K562 (cell line): ENCODE measurements at regions not wholly inside any gene's neighbourhood (a gene's known extent, or its start where the extent isn't known, plus 50 kb on each side); places are given as distances from the start of the nearest gene placed in this dataset.

Experiments
- ARID2 ChIP-seq: fragments of 450-650 bp; IDR thresholded peaks from 2 replicates; pipeline ENCODE4 v1.6.1; 2017; ENCODE audit warnings: antibody characterized with exemption, mild to moderate bottlenecking
- EZH2 ChIP-seq: IDR thresholded peaks from 2 replicates; pipeline ENCODE4 v1.6.1; 2012; ENCODE audit warnings: low read depth, mild to moderate bottlenecking, inconsistent platforms, low read length, borderline replicate concordance
- HDAC3 ChIP-seq: fragments of 450-650 bp; IDR thresholded peaks from 2 replicates; pipeline ENCODE4 v1.6.1; 2018; ENCODE audit warnings: borderline replicate concordance, mild to moderate bottlenecking, moderate library complexity; ENCODE audit not compliant: partially characterized antibody
- JUN ChIP-seq, 2 experiments: sonication (generic) in 1 of 2; formaldehyde crosslinking in 1 of 2; IDR thresholded peaks; 2 replicates each; pipeline versions ENCODE4 v1.6.1 to v1.8.0; 2012 to 2022; ENCODE audit warnings: borderline replicate concordance in 2 of 2, mild to moderate bottlenecking in 2 of 2, improper control_type of control experiment in 1 of 2, low read depth in 1 of 2, low read length in 1 of 2, missing genetic modification reagents in 1 of 2
- KDM1A ChIP-seq, 2 experiments: fragments of 450-650 bp; IDR thresholded peaks; 2 replicates each; pipeline ENCODE4 v1.6.1; 2016; ENCODE audit warnings: mild to moderate bottlenecking in 2 of 2
- SP1 ChIP-seq: sonication (generic); formaldehyde crosslinking; IDR thresholded peaks from 2 replicates; pipeline ENCODE4 v1.8.1; 2022; ENCODE audit warnings: mild to moderate bottlenecking, missing genetic modification reagents
- ZBTB8A ChIP-seq: fragments of 450-650 bp; IDR thresholded peaks from 2 replicates; pipeline ENCODE4 v1.6.1; 2018; ENCODE audit warnings: mild to moderate bottlenecking, moderate library complexity; ENCODE audit not compliant: partially characterized antibody
- ZNF512 ChIP-seq: IDR thresholded peaks from 2 replicates; pipeline ENCODE4 v1.6.1; 2016; ENCODE audit warnings: missing genetic modification characterization, missing compliant biosample characterization
- TF ChIP-seq, protein P1 (sequence below): IDR thresholded peaks from 3 replicates; pipeline ENCODE4 v1.6.1; 2011; ENCODE audit warnings: borderline replicate concordance, mild to moderate bottlenecking, moderate library complexity; ENCODE audit not compliant: insufficient read length; ENCODE audit errors: extremely low read depth
- TF ChIP-seq, protein P2 (sequence below), 3 experiments: IDR thresholded peaks in 2 of 3; conservative IDR thresholded peaks in 1 of 3; 2 replicates each; pipeline ENCODE4 v1.5.1; 2011 to 2012; ENCODE audit warnings: low read length in 3 of 3, mild to moderate bottlenecking in 3 of 3, control low read depth in 2 of 3, improper control_type of control experiment in 1 of 3, inconsistent platforms in 1 of 3, low read depth in 1 of 3, mixed read lengths in 1 of 3, moderate library complexity in 1 of 3; ENCODE audit not compliant: insufficient read depth in 2 of 3

GRCh38 chr14:44388306-44388705 is 118.8 kb downstream of the FSCB start:
- no peak for TF ChIP-seq EZH2
- TF ChIP-seq, protein P1, sequence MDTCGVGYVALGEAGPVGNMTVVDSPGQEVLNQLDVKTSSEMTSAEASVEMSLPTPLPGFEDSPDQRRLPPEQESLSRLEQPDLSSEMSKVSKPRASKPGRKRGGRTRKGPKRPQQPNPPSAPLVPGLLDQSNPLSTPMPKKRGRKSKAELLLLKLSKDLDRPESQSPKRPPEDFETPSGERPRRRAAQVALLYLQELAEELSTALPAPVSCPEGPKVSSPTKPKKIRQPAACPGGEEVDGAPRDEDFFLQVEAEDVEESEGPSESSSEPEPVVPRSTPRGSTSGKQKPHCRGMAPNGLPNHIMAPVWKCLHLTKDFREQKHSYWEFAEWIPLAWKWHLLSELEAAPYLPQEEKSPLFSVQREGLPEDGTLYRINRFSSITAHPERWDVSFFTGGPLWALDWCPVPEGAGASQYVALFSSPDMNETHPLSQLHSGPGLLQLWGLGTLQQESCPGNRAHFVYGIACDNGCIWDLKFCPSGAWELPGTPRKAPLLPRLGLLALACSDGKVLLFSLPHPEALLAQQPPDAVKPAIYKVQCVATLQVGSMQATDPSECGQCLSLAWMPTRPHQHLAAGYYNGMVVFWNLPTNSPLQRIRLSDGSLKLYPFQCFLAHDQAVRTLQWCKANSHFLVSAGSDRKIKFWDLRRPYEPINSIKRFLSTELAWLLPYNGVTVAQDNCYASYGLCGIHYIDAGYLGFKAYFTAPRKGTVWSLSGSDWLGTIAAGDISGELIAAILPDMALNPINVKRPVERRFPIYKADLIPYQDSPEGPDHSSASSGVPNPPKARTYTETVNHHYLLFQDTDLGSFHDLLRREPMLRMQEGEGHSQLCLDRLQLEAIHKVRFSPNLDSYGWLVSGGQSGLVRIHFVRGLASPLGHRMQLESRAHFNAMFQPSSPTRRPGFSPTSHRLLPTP, result no peak
- TF ChIP-seq ZNF512 (tag), result no peak
- no peak for TF ChIP-seq KDM1A (IDR thresholded peaks at IDR 0.05)
- no peak for TF ChIP-seq ZBTB8A
- no peak for TF ChIP-seq ARID2
- TF ChIP-seq, protein P2, sequence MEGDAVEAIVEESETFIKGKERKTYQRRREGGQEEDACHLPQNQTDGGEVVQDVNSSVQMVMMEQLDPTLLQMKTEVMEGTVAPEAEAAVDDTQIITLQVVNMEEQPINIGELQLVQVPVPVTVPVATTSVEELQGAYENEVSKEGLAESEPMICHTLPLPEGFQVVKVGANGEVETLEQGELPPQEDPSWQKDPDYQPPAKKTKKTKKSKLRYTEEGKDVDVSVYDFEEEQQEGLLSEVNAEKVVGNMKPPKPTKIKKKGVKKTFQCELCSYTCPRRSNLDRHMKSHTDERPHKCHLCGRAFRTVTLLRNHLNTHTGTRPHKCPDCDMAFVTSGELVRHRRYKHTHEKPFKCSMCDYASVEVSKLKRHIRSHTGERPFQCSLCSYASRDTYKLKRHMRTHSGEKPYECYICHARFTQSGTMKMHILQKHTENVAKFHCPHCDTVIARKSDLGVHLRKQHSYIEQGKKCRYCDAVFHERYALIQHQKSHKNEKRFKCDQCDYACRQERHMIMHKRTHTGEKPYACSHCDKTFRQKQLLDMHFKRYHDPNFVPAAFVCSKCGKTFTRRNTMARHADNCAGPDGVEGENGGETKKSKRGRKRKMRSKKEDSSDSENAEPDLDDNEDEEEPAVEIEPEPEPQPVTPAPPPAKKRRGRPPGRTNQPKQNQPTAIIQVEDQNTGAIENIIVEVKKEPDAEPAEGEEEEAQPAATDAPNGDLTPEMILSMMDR (IDR thresholded peaks at IDR 0.05 in 2 of 3, conservative IDR thresholded peaks at IDR 0.05 in 1 of 3; ENCODE audit: insufficient read depth in 2 of 3, low read depth in 1 of 3, low read length in 3 of 3), result no peak
- TF ChIP-seq JUN (IDR thresholded peaks at IDR 0.05; ENCODE audit: borderline replicate concordance, low read depth, low read length), result no peak
- TF ChIP-seq JUN (CRISPR knock-in tag; IDR thresholded peaks at IDR 0.05; ENCODE audit: borderline replicate concordance), result no peak
- no peak for TF ChIP-seq HDAC3
- no peak for TF ChIP-seq SP1 (CRISPR knock-in tag)
